ENCODE measurements at regions not wholly inside any gene's neighbourhood (a gene's known extent, or its start where the extent isn't known, plus 50 kb on each side); places are given as distances from the start of the nearest gene placed in this dataset.

GRCh38 chr1:4170548-4171340, 270.7 kb upstream of the C1orf174 start:
- H3K9me3 ChIP-seq (replicated peaks) = peaks cover 12% of the 10 kb centered on the region
- H3K36me3 ChIP-seq = no peaks in the 10 kb centered on the region
- H3K27ac ChIP-seq = no peak overlapping the region
- H3K27me3 ChIP-seq (replicated peaks) = no peaks in the 10 kb centered on the region
- H3K4me1 ChIP-seq (replicated peaks) = no peaks in the 10 kb centered on the region
- DNase-seq (ENCODE audit: low read depth in 1 of 2, low spot score in 2 of 2) = no peak
- H3K4me3 ChIP-seq = no peak overlapping the region

- Histone ChIP-seq H3K27ac (no peak overlapping the region), H3K36me3 (no peaks in the 10 kb centered on the region), H3K4me1 (replicated peaks) (no peaks in the 10 kb centered on the region), H3K4me3 (no peak overlapping the region), H3K27me3 (replicated peaks) (no peaks in the 10 kb centered on the region), H3K9me3 (replicated peaks) (peaks cover 12% of the 10 kb centered on the region)
- DNase-seq (ENCODE audit: low read depth in 1 of 2, low spot score in 2 of 2) = no peak
These were observed 271.7 kb upstream of the C1orf174 start for GRCh38 chr1:4171480-4172450.

GRCh38 chr1:4172644-4173599, 272.9 kb upstream of the C1orf174 start:
- DNase-seq (ENCODE audit: low read depth in 1 of 2, low spot score in 2 of 2) = no peak
- Histone ChIP-seq H3K4me3 (no peak overlapping the region), H3K36me3 (no peaks in the 10 kb centered on the region), H3K27me3 (replicated peaks) (no peaks in the 10 kb centered on the region), H3K27ac (no peak overlapping the region), H3K9me3 (replicated peaks) (peaks cover 12% of the 10 kb centered on the region), H3K4me1 (replicated peaks) (no peaks in the 10 kb centered on the region)

- no peaks in the 10 kb centered on the region for H3K27me3 ChIP-seq (replicated peaks)
- DNase-seq (ENCODE audit: low read depth in 1 of 2, low spot score in 2 of 2) = no peak
- no peaks in the 10 kb centered on the region for H3K4me1 ChIP-seq (replicated peaks)
- no peak overlapping the region for H3K27ac ChIP-seq
- peaks cover 12% of the 10 kb centered on the region for H3K9me3 ChIP-seq (replicated peaks)
- no peak overlapping the region for H3K4me3 ChIP-seq
- H3K36me3 ChIP-seq = no peaks in the 10 kb centered on the region
These were observed 273.7 kb upstream of the C1orf174 start for GRCh38 chr1:4173731-4174130.

- Histone ChIP-seq H3K27ac (no peak overlapping the region), H3K36me3 (no peaks in the 10 kb centered on the region), H3K4me3 (no peak overlapping the region), H3K27me3 (replicated peaks) (no peaks in the 10 kb centered on the region), H3K9me3 (replicated peaks) (peaks cover 8% of the 10 kb centered on the region), H3K4me1 (replicated peaks) (no peaks in the 10 kb centered on the region)
- DNase-seq (ENCODE audit: low read depth in 1 of 2, low spot score in 2 of 2) = no peak
These were observed 274.5 kb upstream of the C1orf174 start for GRCh38 chr1:4174291-4175200.

GRCh38 chr1:4175566-4176405, 275.7 kb upstream of the C1orf174 start:
- no peaks in the 10 kb centered on the region for H3K4me1 ChIP-seq (replicated peaks)
- H3K27me3 ChIP-seq (replicated peaks) = no peaks in the 10 kb centered on the region
- peaks cover 8% of the 10 kb centered on the region; the same call in 1 of the 2 replicates for H3K9me3 ChIP-seq (replicated peaks)
- DNase-seq (ENCODE audit: low read depth in 1 of 2, low spot score in 2 of 2) = no peak
- no peak overlapping the region for H3K4me3 ChIP-seq
- no peaks in the 10 kb centered on the region for H3K36me3 ChIP-seq
- H3K27ac ChIP-seq = no peak overlapping the region

- H3K36me3 ChIP-seq = no peaks in the 10 kb centered on the region
- peaks cover 8% of the 10 kb centered on the region; the same call in 1 of the 2 replicates for H3K9me3 ChIP-seq (replicated peaks)
- H3K4me3 ChIP-seq = no peak overlapping the region
- H3K27ac ChIP-seq = no peak overlapping the region
- no peaks in the 10 kb centered on the region for H3K4me1 ChIP-seq (replicated peaks)
- DNase-seq (ENCODE audit: low read depth in 1 of 2, low spot score in 2 of 2) = no peak
- H3K27me3 ChIP-seq (replicated peaks) = no peaks in the 10 kb centered on the region
These were observed 276.8 kb upstream of the C1orf174 start for GRCh38 chr1:4176841-4177240.

DNA sequence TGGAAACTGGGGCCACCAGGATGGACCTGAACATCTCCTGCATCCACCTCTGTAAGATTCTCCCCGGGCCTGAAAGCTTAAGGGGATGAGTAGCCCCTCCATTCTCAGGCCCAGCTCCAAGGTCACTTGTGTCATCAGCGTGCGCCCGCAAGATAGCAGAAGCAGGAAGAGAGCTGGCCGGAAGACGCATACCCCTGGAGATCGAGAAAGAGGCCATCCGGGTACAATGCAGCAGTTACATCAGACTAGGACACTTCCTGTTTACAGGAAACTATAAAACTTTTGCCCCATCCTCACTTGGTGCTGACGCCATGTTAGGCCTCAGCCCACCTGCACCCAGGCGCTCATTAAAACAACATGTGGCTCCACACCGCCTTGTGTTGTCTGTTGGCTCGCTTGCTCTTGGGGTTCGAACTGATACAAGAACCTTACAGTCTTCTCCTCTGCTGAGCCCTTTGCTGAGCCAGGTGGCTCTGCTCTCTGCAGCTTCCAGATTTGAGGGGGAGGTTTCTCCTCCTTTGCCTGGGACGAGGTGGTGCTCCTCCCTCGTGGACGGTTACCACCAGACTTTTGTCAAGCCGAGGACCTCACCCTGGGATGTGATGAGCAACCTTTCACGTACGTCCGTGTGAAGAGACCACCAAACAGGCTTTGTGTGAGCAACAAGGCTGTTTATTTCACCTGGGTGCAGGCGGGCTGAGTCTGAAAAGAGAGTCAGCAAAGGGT, 277.5 kb upstream of the C1orf174 start:
- Histone ChIP-seq H3K9me3 (replicated peaks) (peaks cover 6% of the 10 kb centered on the region; the same call in 1 of the 2 replicates), H3K4me3 (no peak overlapping the region), H3K36me3 (no peaks in the 10 kb centered on the region), H3K4me1 (replicated peaks) (no peaks in the 10 kb centered on the region), H3K27ac (no peak overlapping the region), H3K27me3 (replicated peaks) (no peaks in the 10 kb centered on the region)
- no peak for DNase-seq (ENCODE audit: low read depth in 1 of 2, low spot score in 2 of 2)

DNA sequence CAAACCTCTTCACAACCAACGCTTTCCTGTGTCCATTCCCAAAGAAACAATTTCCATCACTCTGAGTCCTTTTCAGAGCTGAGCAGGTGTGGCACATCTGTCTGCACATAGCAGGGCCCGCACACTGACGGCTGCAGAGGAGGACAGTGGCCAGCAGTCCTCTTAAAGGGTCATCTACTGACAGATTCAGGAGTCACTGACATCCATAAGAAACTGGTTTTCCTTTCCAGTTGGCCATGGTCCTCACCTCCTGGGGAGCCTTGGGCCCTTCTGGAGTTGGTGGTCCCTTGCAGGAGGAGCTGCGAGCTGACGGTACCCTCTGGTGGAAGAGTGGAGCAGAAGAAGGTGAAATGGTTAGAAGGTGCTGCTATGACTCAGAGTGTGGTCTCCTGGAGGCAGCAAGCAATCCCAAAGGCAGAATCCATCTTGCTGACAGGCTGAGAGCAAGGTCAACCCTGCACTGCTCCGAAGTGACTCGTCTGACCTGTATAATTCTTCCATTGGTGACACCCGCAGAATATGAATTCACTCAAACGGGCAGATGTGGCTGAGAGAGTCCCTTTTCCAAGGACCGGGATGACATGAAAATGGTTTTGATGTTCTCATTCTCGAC, 278.5 kb upstream of the C1orf174 start:
- no peaks in the 10 kb centered on the region for H3K27me3 ChIP-seq (replicated peaks)
- H3K36me3 ChIP-seq = no peaks in the 10 kb centered on the region
- H3K4me1 ChIP-seq (replicated peaks) = no peaks in the 10 kb centered on the region
- 0 out of 2 replicates have a peak, but pooled peaks cover 2% of the 10 kb centered on the region for H3K9me3 ChIP-seq (replicated peaks)
- H3K27ac ChIP-seq = no peak overlapping the region
- no peak overlapping the region for H3K4me3 ChIP-seq
- no peak for DNase-seq (ENCODE audit: low read depth in 1 of 2, low spot score in 2 of 2)

DNA sequence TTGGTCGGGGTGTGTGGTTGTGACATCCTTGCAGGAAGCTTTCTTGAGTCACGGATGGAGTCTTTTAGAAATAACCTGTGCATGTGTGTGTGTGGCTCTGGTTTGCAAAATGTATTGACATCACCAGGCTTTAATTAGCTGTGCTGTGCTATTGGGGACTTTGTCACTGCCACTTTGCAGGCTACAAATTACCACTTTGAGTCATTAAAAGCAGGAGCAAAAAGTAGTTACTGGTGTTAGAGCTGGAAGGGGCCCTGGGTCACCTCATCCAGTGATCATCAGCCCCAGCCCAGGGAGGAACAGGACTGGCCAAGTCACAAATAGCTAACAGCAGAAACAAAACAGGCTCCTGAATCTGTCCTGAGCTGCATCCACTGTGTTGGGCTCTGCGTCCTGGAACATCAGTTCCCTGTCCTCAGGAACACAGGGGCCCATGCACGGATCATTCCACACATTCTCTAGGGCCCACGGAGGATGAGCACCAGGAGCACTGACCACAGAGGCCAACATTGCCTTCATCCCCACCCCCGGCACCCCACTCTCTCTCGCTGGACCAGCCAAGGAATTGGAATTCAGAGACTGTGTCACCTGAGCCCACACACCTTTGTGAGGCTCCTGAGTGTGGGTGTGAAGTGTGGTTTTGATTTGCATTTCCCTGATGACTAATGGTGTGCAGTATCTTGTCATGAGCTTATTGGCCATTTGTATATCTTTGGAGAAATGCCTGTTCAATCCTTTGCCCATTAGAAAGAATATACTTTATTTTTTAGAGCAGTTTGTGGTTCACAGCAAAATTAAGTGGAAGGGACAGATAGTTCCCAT, 280.1 kb upstream of the C1orf174 start:
- DNase-seq (ENCODE audit: low read depth in 1 of 2, low spot score in 2 of 2) = no peak
- no peak overlapping the region for H3K27ac ChIP-seq
- H3K9me3 ChIP-seq (replicated peaks) = 0 out of 2 replicates have a peak, but pooled peaks cover under 1% of the 10 kb centered on the region
- H3K4me3 ChIP-seq = no peak overlapping the region
- H3K27me3 ChIP-seq (replicated peaks) = no peaks in the 10 kb centered on the region
- no peaks in the 10 kb centered on the region for H3K4me1 ChIP-seq (replicated peaks)
- no peaks in the 10 kb centered on the region for H3K36me3 ChIP-seq
